HepG2 (cell line): ENCODE measurements at regions not wholly inside any gene's neighbourhood (a gene's known extent, or its start where the extent isn't known, plus 50 kb on each side); places are given as distances from the start of the nearest gene placed in this dataset.
A peak's percentile ranks its signal among the peaks of the same experiment; 100 is the strongest.

ENCODE experiments used
- ATAC-seq: fragments of 200-7000 bp; cut with Tn5 transposase; 3 replicates; pipeline ENCODE4 v1.9.1; 2020; ENCODE audit warnings: mild to moderate bottlenecking, moderate library complexity
- BruUV-seq: library from RNA; stranded (reverse); fragments of 400-500 nt; replicated peaks from 2 replicates; lab custom pipeline; 2021; lab: Mats Ljungman, UMichigan
- CTCF ChIA-PET: fragments of 300-600 bp; formaldehyde crosslinking; extraction: SDS; loops from one replicate; lab custom pipeline; 2021; ENCODE audit warnings: low total read pairs, inconsistent platforms, low intra/inter-chr PET ratio; lab: Yijun Ruan, JAX
- POLR2A ChIA-PET: fragments of 350-600 bp; sonication (Branson Sonifier 250); formaldehyde crosslinking; loops from one replicate; lab custom pipeline; 2020; ENCODE audit warnings: antibody characterized with exemption, inconsistent platforms; lab: Yijun Ruan, JAX
- DNase-seq: peaks from one replicate; pipeline ENCODE4 v3.0.0-alpha.2; 2015; ENCODE audit warnings: low spot score
- FAIRE-seq: peaks from 3 replicates; lab custom pipeline; 2011; peaks lifted over from hg19 to GRCh38; lab: Jason Lieb, UNC
- H2AFZ ChIP-seq: one replicate; pipeline ENCODE4 v1.6.1; 2011; ENCODE audit warnings: low read length, inconsistent platforms
- H3K27ac ChIP-seq: fragments of 300-600 bp; 3 replicates; pipeline ENCODE4 v1.8.0; 2011; ENCODE audit warnings: mixed run types, mild to moderate bottlenecking, mixed read lengths, low read length, inconsistent platforms; ENCODE audit not compliant: insufficient read depth; ENCODE audit errors: extremely low read length
- H3K27me3 ChIP-seq, 2 experiments: fragments of 200-600 bp in 1 of 2; 2 replicates in 1 of 2; 3 replicates in 1 of 2; pipeline versions ENCODE4 v1.6.0 to v1.8.0; 2011; ENCODE audit warnings: low read length in 2 of 2, mild to moderate bottlenecking in 2 of 2, moderate library complexity in 2 of 2, inconsistent platforms in 1 of 2; ENCODE audit not compliant: insufficient read depth in 2 of 2, control insufficient read depth in 1 of 2
- H3K36me3 ChIP-seq, 2 experiments: fragments of 200-600 bp in 1 of 2; replicated peaks in 1 of 2; 2 replicates in 1 of 2; 3 replicates in 1 of 2; pipeline versions ENCODE4 v1.5.1 to v1.8.0; 2011; ENCODE audit warnings: low read length in 2 of 2, inconsistent platforms in 1 of 2; ENCODE audit not compliant: insufficient read depth in 2 of 2, control insufficient read depth in 1 of 2
- H3K4me1 ChIP-seq: 2 replicates; pipeline ENCODE4 v1.5.1; 2012; ENCODE audit warnings: low read length, inconsistent platforms; ENCODE audit not compliant: insufficient read depth
- H3K4me2 ChIP-seq: 2 replicates; pipeline ENCODE4 v1.6.0; 2011; ENCODE audit warnings: low read depth, low read length, inconsistent platforms
- H3K4me3 ChIP-seq, 3 experiments: fragments of 200-600 bp in 1 of 3; sonication (generic), shearing (Covaris generic) in 1 of 3; replicated peaks in 1 of 3; 2 replicates each; pipeline ENCODE4 v1.5.1; 2011 to 2016; ENCODE audit warnings: low read length in 3 of 3, inconsistent platforms in 2 of 3, low read depth in 2 of 3, mild to moderate bottlenecking in 2 of 3, control low read depth in 1 of 3, mixed read lengths in 1 of 3; ENCODE audit not compliant: insufficient read depth in 1 of 3
- H3K79me2 ChIP-seq: one replicate; pipeline ENCODE4 v1.6.1; 2011; ENCODE audit warnings: low read length, inconsistent platforms; ENCODE audit not compliant: insufficient read depth
- H3K9ac ChIP-seq: 2 replicates; pipeline ENCODE4 v1.6.0; 2011; ENCODE audit warnings: mild to moderate bottlenecking, low read depth, low read length, inconsistent platforms; ENCODE audit not compliant: insufficient read depth
- H3K9me3 ChIP-seq: 2 replicates; pipeline ENCODE4 v1.5.1; 2012; ENCODE audit warnings: mild to moderate bottlenecking, low read length
- H4K20me1 ChIP-seq: 2 replicates; pipeline ENCODE4 v1.6.0; 2011; ENCODE audit warnings: inconsistent platforms, mild to moderate bottlenecking, low read length, moderate library complexity; ENCODE audit not compliant: insufficient read depth
- CENPT ChIP-seq: sonication (generic); formaldehyde crosslinking; IDR thresholded peaks from 2 replicates; pipeline ENCODE4 v1.8.0; 2022; ENCODE audit warnings: low read depth, mild to moderate bottlenecking, moderate library complexity, missing genetic modification reagents
- FOSL2 ChIP-seq: sonication (generic); formaldehyde crosslinking; IDR thresholded peaks from 2 replicates; pipeline ENCODE4 v1.4.0; 2020; ENCODE audit warnings: missing genetic modification reagents
- HDAC1 ChIP-seq: sonication (generic); formaldehyde crosslinking; IDR thresholded peaks from 2 replicates; pipeline ENCODE4 v1.5.1; 2020; ENCODE audit warnings: mild to moderate bottlenecking, missing genetic modification reagents
- MED1 ChIP-seq: sonication (generic); formaldehyde crosslinking; IDR thresholded peaks from 2 replicates; pipeline ENCODE4 v1.4.0; 2020; ENCODE audit warnings: missing genetic modification reagents
- MTA3 ChIP-seq: sonication (generic); formaldehyde crosslinking; IDR thresholded peaks from 2 replicates; pipeline ENCODE4 v1.4.0; 2020; ENCODE audit warnings: missing genetic modification reagents
- NRL ChIP-seq: sonication (generic); formaldehyde crosslinking; IDR thresholded peaks from 2 replicates; pipeline ENCODE4 v1.5.0; 2020; ENCODE audit warnings: missing genetic modification reagents, mild to moderate bottlenecking, moderate library complexity, borderline replicate concordance
- RFX1 ChIP-seq: fragments of 450-650 bp; IDR thresholded peaks from 2 replicates; pipeline ENCODE4 v1.6.1; 2017
- SMAD9 ChIP-seq: sonication (generic); formaldehyde crosslinking; IDR thresholded peaks from 2 replicates; pipeline ENCODE4 v1.5.1; 2020; ENCODE audit warnings: mild to moderate bottlenecking, missing genetic modification reagents
- ZKSCAN5 ChIP-seq: sonication (generic); formaldehyde crosslinking; IDR thresholded peaks from 2 replicates; pipeline ENCODE4 v1.5.1; 2020; ENCODE audit warnings: mild to moderate bottlenecking, missing genetic modification reagents
- ZNF225 ChIP-seq: sonication (generic); formaldehyde crosslinking; IDR thresholded peaks from 2 replicates; pipeline ENCODE4 v1.4.0; 2020; ENCODE audit warnings: mild to moderate bottlenecking, missing genetic modification reagents
- ZNF441 ChIP-seq: sonication (generic); formaldehyde crosslinking; IDR thresholded peaks from 2 replicates; pipeline ENCODE4 v1.7.0; 2021; ENCODE audit warnings: missing genetic modification reagents, borderline replicate concordance
- ZNF552 ChIP-seq: sonication (generic); formaldehyde crosslinking; IDR thresholded peaks from 2 replicates; pipeline ENCODE4 v1.9.0; 2022; ENCODE audit warnings: missing genetic modification reagents, mild to moderate bottlenecking, borderline replicate concordance
- ZNF766 ChIP-seq: sonication (generic); formaldehyde crosslinking; IDR thresholded peaks from 2 replicates; pipeline ENCODE4 v1.5.0; 2020; ENCODE audit warnings: missing genetic modification reagents, borderline replicate concordance
- WGBS: methylation state at CpG from one replicate; pipeline ENCODE4 v1.1.6; 2017; ENCODE audit warnings: low lambda C conversion rate; 5-methylcytosine and 5-hydroxymethylcytosine counted together
- in situ Hi-C: cut with HindIII; loops from 2 replicates; pipeline ENCODE4 v1.10.0; 2017; ENCODE audit warnings: low pct_unique_long_range_greater_than_20kb; ENCODE audit not compliant: extremely low pct_ligation_motif_present
- intact Hi-C: fragments of 100-400 bp; cut with micrococcal nuclease; formaldehyde crosslinking; loops from one replicate; pipeline ENCODE4 v1.10.0; 2022; ENCODE audit not compliant: unreplicated experiment
- TF ChIP-seq, protein P1 (sequence below): sonication (generic); formaldehyde crosslinking; IDR thresholded peaks from 2 replicates; pipeline ENCODE4 v1.4.0; 2020; ENCODE audit warnings: missing genetic modification reagents, borderline replicate concordance
- TF ChIP-seq, protein P2 (sequence below): sonication (generic); formaldehyde crosslinking; IDR thresholded peaks from 2 replicates; pipeline ENCODE4 v1.4.0; 2020; ENCODE audit warnings: missing genetic modification reagents

DNA sequence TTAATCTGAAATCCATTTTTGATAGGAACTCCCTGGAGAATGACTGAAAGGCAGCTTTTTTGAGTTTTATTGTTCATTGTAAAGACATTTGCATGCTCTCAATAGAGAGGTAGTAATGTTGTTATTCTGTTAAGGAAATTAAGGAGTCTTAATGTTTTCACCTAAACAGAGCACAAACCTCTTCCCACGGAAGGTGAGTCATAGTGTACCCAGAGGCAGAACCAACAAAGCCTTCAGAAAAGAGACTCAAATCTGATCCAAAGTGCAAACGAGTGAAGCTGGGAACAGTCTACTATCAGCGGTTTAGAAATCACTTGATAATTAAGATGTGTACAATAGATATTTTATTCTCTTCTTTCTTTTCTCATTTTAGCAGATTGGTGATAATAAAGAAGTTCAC, 470.5 kb downstream of the PLK2 start:
- DNase-seq, result no peak
- TF ChIP-seq FOSL2 (0 out of 2 replicates have a peak, but pooled peaks have one; percentile 22), MED1 (no peak)
- TF ChIP-seq, protein P1, sequence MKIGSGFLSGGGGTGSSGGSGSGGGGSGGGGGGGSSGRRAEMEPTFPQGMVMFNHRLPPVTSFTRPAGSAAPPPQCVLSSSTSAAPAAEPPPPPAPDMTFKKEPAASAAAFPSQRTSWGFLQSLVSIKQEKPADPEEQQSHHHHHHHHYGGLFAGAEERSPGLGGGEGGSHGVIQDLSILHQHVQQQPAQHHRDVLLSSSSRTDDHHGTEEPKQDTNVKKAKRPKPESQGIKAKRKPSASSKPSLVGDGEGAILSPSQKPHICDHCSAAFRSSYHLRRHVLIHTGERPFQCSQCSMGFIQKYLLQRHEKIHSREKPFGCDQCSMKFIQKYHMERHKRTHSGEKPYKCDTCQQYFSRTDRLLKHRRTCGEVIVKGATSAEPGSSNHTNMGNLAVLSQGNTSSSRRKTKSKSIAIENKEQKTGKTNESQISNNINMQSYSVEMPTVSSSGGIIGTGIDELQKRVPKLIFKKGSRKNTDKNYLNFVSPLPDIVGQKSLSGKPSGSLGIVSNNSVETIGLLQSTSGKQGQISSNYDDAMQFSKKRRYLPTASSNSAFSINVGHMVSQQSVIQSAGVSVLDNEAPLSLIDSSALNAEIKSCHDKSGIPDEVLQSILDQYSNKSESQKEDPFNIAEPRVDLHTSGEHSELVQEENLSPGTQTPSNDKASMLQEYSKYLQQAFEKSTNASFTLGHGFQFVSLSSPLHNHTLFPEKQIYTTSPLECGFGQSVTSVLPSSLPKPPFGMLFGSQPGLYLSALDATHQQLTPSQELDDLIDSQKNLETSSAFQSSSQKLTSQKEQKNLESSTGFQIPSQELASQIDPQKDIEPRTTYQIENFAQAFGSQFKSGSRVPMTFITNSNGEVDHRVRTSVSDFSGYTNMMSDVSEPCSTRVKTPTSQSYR, result no peak
- Histone ChIP-seq H3K79me2 (no peaks in the 10 kb centered on the region), H3K27ac (no peak overlapping the region), H2AFZ (no peak overlapping the region), H3K4me2 (no peak overlapping the region), H3K36me3 (no peaks in the 10 kb centered on the region), H3K4me3 (no peak overlapping the region), H3K4me1 (no peaks in the 10 kb centered on the region), H3K9me3 (no peaks in the 10 kb centered on the region), H3K9ac (no peak overlapping the region), H3K27me3 (no peaks in the 10 kb centered on the region), H4K20me1 (no peaks in the 10 kb centered on the region)
- intact Hi-C loops (no loop called here), in situ Hi-C loops (no loop called here)
- no peak for FAIRE-seq
- ChIA-PET POLR2A (no interaction called here), CTCF (no interaction called here)
- ATAC-seq, result no peak
- BruUV-seq, result no TSS peak
- WGBS, result 1% methylated on average over 3 of the region's 3 CpGs

DNA sequence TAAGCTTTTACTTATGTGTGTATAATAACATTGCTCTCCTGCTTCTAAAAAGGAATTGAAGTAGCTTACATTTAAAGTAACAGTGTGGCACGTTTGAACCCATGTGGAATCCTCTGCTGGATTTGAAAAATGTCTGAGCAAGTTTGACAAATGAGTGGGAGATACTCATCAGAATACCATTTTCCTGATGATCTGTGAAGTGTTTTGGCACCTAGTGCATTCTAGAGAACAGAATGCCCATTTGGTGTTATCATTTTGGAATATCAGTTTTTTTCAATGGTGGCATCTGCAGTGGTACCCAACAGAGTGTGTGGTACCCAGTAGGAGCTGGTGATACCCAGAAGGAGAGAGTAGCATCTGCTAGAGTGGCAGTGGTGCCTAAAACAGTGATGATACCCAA, 471.1 kb downstream of the PLK2 start:
- WGBS, result 0% methylated on average over 1 of the region's 1 CpG
- Histone ChIP-seq H3K9ac (no peak overlapping the region), H3K27ac (no peak overlapping the region), H3K4me3 (no peak overlapping the region), H3K36me3 (no peaks in the 10 kb centered on the region), H3K4me1 (no peaks in the 10 kb centered on the region), H3K27me3 (no peaks in the 10 kb centered on the region), H3K9me3 (no peaks in the 10 kb centered on the region), H4K20me1 (no peaks in the 10 kb centered on the region), H3K79me2 (no peaks in the 10 kb centered on the region), H3K4me2 (no peak overlapping the region), H2AFZ (no peak overlapping the region)
- in situ Hi-C loops, result no loop called here
- ATAC-seq (no peak), DNase-seq (no peak), FAIRE-seq (no peak)
- intact Hi-C loops, result no loop called here
- no TSS peak for BruUV-seq
- ChIA-PET CTCF (no interaction called here), POLR2A (no interaction called here)
- TF ChIP-seq SMAD9 (CRISPR knock-in tag) (no peak), MTA3 (CRISPR knock-in tag) (no peak), CENPT (no peak), RFX1 (no peak), ZNF225 (CRISPR knock-in tag) (no peak), NRL (CRISPR knock-in tag) (no peak), HDAC1 (CRISPR knock-in tag) (no peak), ZNF766 (CRISPR knock-in tag) (no peak), ZNF441 (CRISPR knock-in tag) (no peak), ZKSCAN5 (no peak), ZNF552 (no peak)
- TF ChIP-seq, protein P2, sequence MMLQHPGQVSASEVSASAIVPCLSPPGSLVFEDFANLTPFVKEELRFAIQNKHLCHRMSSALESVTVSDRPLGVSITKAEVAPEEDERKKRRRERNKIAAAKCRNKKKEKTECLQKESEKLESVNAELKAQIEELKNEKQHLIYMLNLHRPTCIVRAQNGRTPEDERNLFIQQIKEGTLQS (CRISPR knock-in tag), result no peak
